H1 (cell line): ENCODE measurements at regions not wholly inside any gene's neighbourhood (a gene's known extent, or its start where the extent isn't known, plus 50 kb on each side); places are given as distances from the start of the nearest gene placed in this dataset.
"Not testable (repeated sequence)": the region's sequence is repeated elsewhere in the genome, so short reads cannot be mapped to it uniquely, and the experiment has no call there.

Experiments used
- CTCF ChIA-PET: fragments of 300-600 bp; sonication (Branson Sonifier 250); formaldehyde crosslinking; loops from one replicate; lab custom pipeline; 2021; ENCODE audit not compliant: partially characterized antibody; lab: Charles Lee
- POLR2A ChIA-PET: fragments of 300-600 bp; sonication (Branson Sonifier 250); formaldehyde crosslinking; loops from one replicate; lab custom pipeline; 2021; ENCODE audit warnings: inconsistent platforms; ENCODE audit not compliant: partially characterized antibody; lab: Charles Lee
- DNase-seq, 2 experiments: peaks; one replicate each; pipeline versions ENCODE4 v3.0.0 to v3.0.0-alpha.2; 2010 to 2022; ENCODE audit warnings: low spot score in 2 of 2, low read depth in 1 of 2, mixed read lengths in 1 of 2
- FAIRE-seq: peaks from 2 replicates; lab custom pipeline; 2011; peaks lifted over from hg19 to GRCh38; lab: Jason Lieb, UNC
- H2AFZ ChIP-seq: 2 replicates; pipeline ENCODE4 v1.8.1; 2012; ENCODE audit warnings: low read length, inconsistent platforms
- H2AK5ac ChIP-seq: 2 replicates; pipeline ENCODE4 v1.6.1; 2013; ENCODE audit warnings: low read depth, low read length
- H2BK120ac ChIP-seq: replicated peaks from 2 replicates; pipeline ENCODE3; 2013; ENCODE audit warnings: low read depth, low read length, inconsistent platforms
- H2BK12ac ChIP-seq: 2 replicates; pipeline ENCODE4 v1.6.1; 2013; ENCODE audit warnings: low read depth, low read length
- H2BK15ac ChIP-seq: 2 replicates; pipeline ENCODE4 v1.6.1; 2013; ENCODE audit warnings: low read length
- H2BK20ac ChIP-seq: 2 replicates; pipeline ENCODE4 v1.6.1; 2013; ENCODE audit warnings: low read length
- H2BK5ac ChIP-seq: 2 replicates; pipeline ENCODE4 v1.6.1; 2013; ENCODE audit warnings: low read depth, low read length
- H3K14ac ChIP-seq: 2 replicates; pipeline ENCODE4 v1.6.1; 2013; ENCODE audit warnings: inconsistent platforms; ENCODE audit not compliant: insufficient read length
- H3K18ac ChIP-seq: 2 replicates; pipeline ENCODE4 v1.6.1; 2013; ENCODE audit warnings: low read length; ENCODE audit errors: extremely low read depth
- H3K23ac ChIP-seq: 2 replicates; pipeline ENCODE4 v1.6.1; 2013; ENCODE audit warnings: inconsistent platforms; ENCODE audit not compliant: insufficient read length
- H3K23me2 ChIP-seq: 2 replicates; pipeline ENCODE4 v1.6.1; 2013; ENCODE audit warnings: low read depth, low read length
- H3K27ac ChIP-seq: 2 replicates; pipeline ENCODE4 v1.6.1; 2011; ENCODE audit warnings: low read depth, low read length, inconsistent platforms
- H3K27me3 ChIP-seq, 4 experiments: replicated peaks in 1 of 4; 1 replicate in 1 of 4; 2 replicates in 3 of 4; pipeline versions ENCODE4 v1.6.1 to v1.8.1; 2011 to 2013; ENCODE audit warnings: low read length in 3 of 4, mild to moderate bottlenecking in 3 of 4, inconsistent platforms in 2 of 4, mixed read lengths in 2 of 4, moderate library complexity in 1 of 4; ENCODE audit not compliant: control insufficient read depth in 3 of 4, insufficient read depth in 3 of 4; ENCODE audit errors: extremely low read depth in 1 of 4
- H3K36me3 ChIP-seq, 4 experiments: 2 replicates each; pipeline versions ENCODE4 v1.6.1 to v1.8.1; 2011 to 2013; ENCODE audit warnings: mild to moderate bottlenecking in 4 of 4, low read length in 3 of 4, moderate library complexity in 2 of 4, control low read depth in 1 of 4, inconsistent platforms in 1 of 4; ENCODE audit not compliant: insufficient read depth in 4 of 4, control insufficient read depth in 2 of 4
- H3K4ac ChIP-seq: replicated peaks from 2 replicates; pipeline ENCODE3; 2013; ENCODE audit warnings: low read length, low read depth, mixed read lengths, inconsistent platforms; ENCODE audit not compliant: insufficient read length
- H3K4me1 ChIP-seq, 4 experiments: replicated peaks in 1 of 4; 1 replicate in 1 of 4; 2 replicates in 3 of 4; pipeline versions ENCODE4 v1.6.1 to v1.8.1; 2011 to 2013; ENCODE audit warnings: low read length in 3 of 4, inconsistent platforms in 2 of 4, mixed read lengths in 1 of 4; ENCODE audit not compliant: insufficient read depth in 4 of 4, control insufficient read depth in 3 of 4
- H3K4me2 ChIP-seq, 2 experiments: 2 replicates each; pipeline versions ENCODE4 v1.6.1 to v1.8.1; 2011 to 2013; ENCODE audit warnings: low read depth in 2 of 2, low read length in 2 of 2, control low read depth in 1 of 2, inconsistent platforms in 1 of 2, mild to moderate bottlenecking in 1 of 2; ENCODE audit not compliant: insufficient read depth in 1 of 2
- H3K4me3 ChIP-seq, 4 experiments: fragments of 200-600, 300-600 bp in 1 of 4; sonication (generic), shearing (Covaris generic), sonication (Bioruptor Twin) in 1 of 4; 2 replicates each; pipeline versions ENCODE4 v1.5.1 to v1.8.1; 2011 to 2016; ENCODE audit warnings: low read length in 4 of 4, low read depth in 3 of 4, control low read depth in 2 of 4, inconsistent platforms in 2 of 4, mild to moderate bottlenecking in 2 of 4, mixed read lengths in 1 of 4, moderate library complexity in 1 of 4; ENCODE audit not compliant: insufficient read depth in 2 of 4; ENCODE audit errors: extremely low read depth in 1 of 4
- H3K56ac ChIP-seq: replicated peaks from 2 replicates; pipeline ENCODE3; 2013; ENCODE audit warnings: low read depth, mild to moderate bottlenecking, mixed read lengths, low read length, inconsistent platforms; ENCODE audit not compliant: insufficient read length
- H3K79me1 ChIP-seq: 2 replicates; pipeline ENCODE4 v1.6.1; 2013; ENCODE audit warnings: low read depth, low read length, control low read depth
- H3K79me2 ChIP-seq, 2 experiments: 2 replicates each; pipeline versions ENCODE4 v1.6.1 to v1.8.1; 2012 to 2013; ENCODE audit warnings: low read length in 2 of 2, mild to moderate bottlenecking in 2 of 2, inconsistent platforms in 1 of 2; ENCODE audit not compliant: insufficient read depth in 2 of 2, control insufficient read depth in 1 of 2
- H3K9ac ChIP-seq, 4 experiments: replicated peaks in 1 of 4; 1 replicate in 1 of 4; 2 replicates in 3 of 4; pipeline versions ENCODE4 v1.6.1 to v1.8.1; 2011 to 2013; ENCODE audit warnings: low read depth in 3 of 4, low read length in 3 of 4, control low read depth in 2 of 4, mild to moderate bottlenecking in 2 of 4, moderate library complexity in 2 of 4, inconsistent platforms in 1 of 4; ENCODE audit errors: extremely low read depth in 1 of 4
- H3K9me3 ChIP-seq, 2 experiments: 2 replicates each; pipeline versions ENCODE4 v1.6.1 to v1.8.1; 2012 to 2013; ENCODE audit warnings: mild to moderate bottlenecking in 2 of 2, moderate library complexity in 2 of 2, control low read depth in 1 of 2, inconsistent platforms in 1 of 2, low read depth in 1 of 2, low read length in 1 of 2, mixed read lengths in 1 of 2; ENCODE audit not compliant: insufficient read depth in 2 of 2
- H4K20me1 ChIP-seq, 2 experiments: replicated peaks in 1 of 2; 2 replicates each; pipeline versions ENCODE3 to v1.8.1; 2011 to 2013; ENCODE audit warnings: inconsistent platforms in 2 of 2, low read length in 2 of 2, mild to moderate bottlenecking in 1 of 2; ENCODE audit not compliant: insufficient read depth in 2 of 2, control insufficient read depth in 1 of 2
- H4K5ac ChIP-seq: 2 replicates; pipeline ENCODE4 v1.6.1; 2013; ENCODE audit warnings: low read length, low read depth, mixed read lengths, inconsistent platforms; ENCODE audit not compliant: insufficient read length
- H4K8ac ChIP-seq: 2 replicates; pipeline ENCODE4 v1.8.0; 2013; ENCODE audit warnings: mild to moderate bottlenecking, moderate library complexity, low read length, inconsistent platforms; ENCODE audit not compliant: insufficient read depth; ENCODE audit errors: extremely low read depth
- H4K91ac ChIP-seq: replicated peaks from 2 replicates; pipeline ENCODE3; 2013; ENCODE audit warnings: low read length, mixed read lengths, inconsistent platforms; ENCODE audit not compliant: insufficient read length
- whole genome bisulfite sequencing, 2 experiments: shearing (Covaris generic) in 1 of 2; methylation state at CpG; one replicate each; pipeline versions ENCODE4 v1.1.6 to v1.1.7; 2013 to 2015; ENCODE audit warnings: low lambda C conversion rate in 2 of 2, mixed read lengths in 2 of 2, inconsistent platforms in 1 of 2, low coverage in 1 of 2, missing lambda C conversion rate in 1 of 2; ENCODE audit not compliant: insufficient replicate concordance in 2 of 2, insufficient coverage in 1 of 2, insufficient read length in 1 of 2; ENCODE audit errors: extremely low coverage in 1 of 2, missing lambda C conversion rate in 1 of 2; 5-methylcytosine and 5-hydroxymethylcytosine counted together

- H3K4me1 ChIP-seq, H2BK15ac ChIP-seq, H2BK120ac ChIP-seq, FAIRE-seq, H4K5ac ChIP-seq, H2AK5ac ChIP-seq, H3K27me3 ChIP-seq, H3K9ac ChIP-seq, H3K79me1 ChIP-seq, H3K4ac ChIP-seq, H4K91ac ChIP-seq, H3K27ac ChIP-seq, H3K4me3 ChIP-seq, DNase-seq, H2BK5ac ChIP-seq, H3K23ac ChIP-seq, H4K8ac ChIP-seq, H4K20me1 ChIP-seq, H2AFZ ChIP-seq, H3K36me3 ChIP-seq, H3K18ac ChIP-seq, POLR2A ChIA-PET, H2BK20ac ChIP-seq, H3K79me2 ChIP-seq, H3K14ac ChIP-seq, H3K9me3 ChIP-seq, H3K56ac ChIP-seq, H3K23me2 ChIP-seq, H2BK12ac ChIP-seq, H3K4me2 ChIP-seq: not testable (repeated sequence)
- WGBS, 2 experiments: 86% methylated on average over 2 of the region's 2 CpGs; no CpG with 5 or more reads in 1 of the 2 experiments
- CTCF ChIA-PET: interaction anchor here (0.8 kb wide), 1 partner anchor 27 kb away, joined by 3 read pairs; no protein-coding TSS in a partner anchor
Measured at GRCh38 chr11:109965926-109966325, 127.3 kb upstream of the ZC3H12C start.

- DNase-seq, FAIRE-seq: not testable (repeated sequence)
Measured at GRCh38 chr11:109967136-109967535, 126.1 kb upstream of the ZC3H12C start.

More at GRCh38 chr11:109967136-109967535, 126.1 kb upstream of the ZC3H12C start:
- H4K20me1 ChIP-seq, POLR2A ChIA-PET, H3K9me3 ChIP-seq, H3K23me2 ChIP-seq, H3K4me2 ChIP-seq, H3K9ac ChIP-seq, H2BK12ac ChIP-seq, H3K36me3 ChIP-seq, H3K79me2 ChIP-seq, CTCF ChIA-PET, H3K56ac ChIP-seq, H2BK20ac ChIP-seq, H2BK15ac ChIP-seq, H3K4me1 ChIP-seq, H3K14ac ChIP-seq, H3K18ac ChIP-seq, H3K4ac ChIP-seq, H3K4me3 ChIP-seq, H4K8ac ChIP-seq, H3K27me3 ChIP-seq, H2BK120ac ChIP-seq, H2AK5ac ChIP-seq, H3K23ac ChIP-seq, H4K5ac ChIP-seq, H2AFZ ChIP-seq, H3K79me1 ChIP-seq, H4K91ac ChIP-seq, H2BK5ac ChIP-seq, H3K27ac ChIP-seq: not testable (repeated sequence)
- WGBS, 2 experiments: 67% methylated on average over 1 of the region's 1 CpG; no CpG with 5 or more reads in 1 of the 2 experiments
